Upper lobe of left lung (tissue), 6 donors: ENCODE measurements at regions not wholly inside any gene's neighbourhood (a gene's known extent, or its start where the extent isn't known, plus 50 kb on each side); places are given as distances from the start of the nearest gene placed in this dataset.

Source experiments
- ATAC-seq, 2 donors: fragments of 200-7000 bp; cut with Tn5 transposase; one replicate each; pipeline ENCODE4 v1.9.1; 2022; ENCODE audit warnings: mild to moderate bottlenecking in 2 of 2, moderate library complexity in 2 of 2; ENCODE audit not compliant: low FRiP score in 2 of 2
- DNase-seq, 2 donors: peaks; one replicate each; pipeline ENCODE4 v3.0.0-alpha.2; 2019 to 2020
- H3K27ac ChIP-seq, 4 donors: fragments of 200-600 bp; sonication (generic); one replicate each; pipeline ENCODE4 v1.5.1; 2016 to 2019
- H3K27me3 ChIP-seq, 4 donors: fragments of 200-600 bp; sonication (generic); one replicate each; pipeline ENCODE4 v1.5.1; 2017 to 2019
- H3K36me3 ChIP-seq, 4 donors: fragments of 200-600 bp; sonication (generic); one replicate each; pipeline ENCODE4 v1.5.1; 2016 to 2019
- H3K4me1 ChIP-seq, 4 donors: fragments of 200-600 bp; sonication (generic); one replicate each; pipeline ENCODE4 v1.5.1; 2018 to 2019
- H3K4me3 ChIP-seq, 4 donors: fragments of 200-600 bp; sonication (generic); one replicate each; pipeline ENCODE4 v1.5.1; 2017 to 2019; ENCODE audit warnings: mild to moderate bottlenecking in 2 of 4, moderate library complexity in 1 of 4
- H3K9me3 ChIP-seq, 4 donors: fragments of 200-600 bp; sonication (generic); one replicate each; pipeline ENCODE4 v1.5.1; 2018 to 2019
- EP300 ChIP-seq, 4 donors: sonication (generic); formaldehyde crosslinking; IDR thresholded peaks; one replicate each; pipeline ENCODE4 v1.5.1; 2017; ENCODE audit warnings: antibody characterized with exemption in 4 of 4, control low read depth in 2 of 4
- POLR2A ChIP-seq, 4 donors: fragments of 450-650 bp; IDR thresholded peaks; one replicate each; pipeline ENCODE4 v1.5.1; 2016 to 2017; ENCODE audit warnings: antibody characterized with exemption in 4 of 4, mild to moderate bottlenecking in 2 of 4
- POLR2AphosphoS5 ChIP-seq, 2 donors: sonication (generic); formaldehyde crosslinking; IDR thresholded peaks; one replicate each; pipeline ENCODE4 v1.5.1; 2017; ENCODE audit warnings: antibody characterized with exemption in 2 of 2
- WGBS, 2 donors: methylation state at CpG; one replicate each; pipeline ENCODE4 v1.1.5; 2017 to 2018; 5-methylcytosine and 5-hydroxymethylcytosine counted together
- TF ChIP-seq, protein P1 (sequence below), 6 experiments: fragments of 450-650 bp in 4 of 6; fragments of 200-600 bp in 2 of 6; sonication (generic) in 2 of 6; IDR thresholded peaks; one replicate each; pipeline ENCODE4 v1.5.1; 2016 to 2019; ENCODE audit warnings: antibody characterized with exemption in 6 of 6
- donor health status: DM: no; HTN: no; CAD: no; lungs with moderate emphysema.
- donor health status: DM: no; HTN: yes; CAD: no; lungs with severe emphysema.

DNA sequence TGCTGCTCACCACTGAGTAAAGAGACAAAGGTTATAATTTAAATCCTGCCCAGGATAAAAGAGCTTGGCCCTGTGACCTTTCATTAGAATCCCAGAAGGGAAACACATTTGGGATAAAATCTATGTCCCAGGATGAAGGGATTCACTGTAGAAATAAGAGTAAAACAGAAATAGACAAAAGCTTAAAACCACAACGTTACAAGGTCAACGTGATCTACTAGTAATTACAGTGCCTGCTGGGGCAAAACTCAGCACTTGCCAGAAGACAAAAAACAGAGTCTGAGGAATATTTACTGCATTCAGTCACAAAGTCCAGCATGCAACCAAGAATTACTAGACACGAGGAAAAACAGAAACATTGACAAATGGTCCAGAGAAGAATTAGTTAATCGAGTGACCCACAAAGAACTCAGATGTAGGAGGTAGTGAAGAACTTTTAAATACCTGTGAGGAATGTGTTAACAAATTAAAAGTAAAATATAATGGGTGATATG lies 982.3 kb downstream of the GATA3 start:
- Histone ChIP-seq H3K9me3 (no peaks in the 10 kb centered on the region), H3K4me3 (no peak overlapping the region), H3K4me1 (no peaks in the 10 kb centered on the region), H3K27me3 (no peaks in the 10 kb centered on the region), H3K36me3 (no peaks in the 10 kb centered on the region), H3K27ac (no peak overlapping the region)
- no peak for DNase-seq
- TF ChIP-seq POLR2A (IDR thresholded peaks at IDR 0.05) (no peak), EP300 (IDR thresholded peaks at IDR 0.05) (no peak), POLR2AphosphoS5 (IDR thresholded peaks at IDR 0.05) (no peak)
- TF ChIP-seq, protein P1, sequence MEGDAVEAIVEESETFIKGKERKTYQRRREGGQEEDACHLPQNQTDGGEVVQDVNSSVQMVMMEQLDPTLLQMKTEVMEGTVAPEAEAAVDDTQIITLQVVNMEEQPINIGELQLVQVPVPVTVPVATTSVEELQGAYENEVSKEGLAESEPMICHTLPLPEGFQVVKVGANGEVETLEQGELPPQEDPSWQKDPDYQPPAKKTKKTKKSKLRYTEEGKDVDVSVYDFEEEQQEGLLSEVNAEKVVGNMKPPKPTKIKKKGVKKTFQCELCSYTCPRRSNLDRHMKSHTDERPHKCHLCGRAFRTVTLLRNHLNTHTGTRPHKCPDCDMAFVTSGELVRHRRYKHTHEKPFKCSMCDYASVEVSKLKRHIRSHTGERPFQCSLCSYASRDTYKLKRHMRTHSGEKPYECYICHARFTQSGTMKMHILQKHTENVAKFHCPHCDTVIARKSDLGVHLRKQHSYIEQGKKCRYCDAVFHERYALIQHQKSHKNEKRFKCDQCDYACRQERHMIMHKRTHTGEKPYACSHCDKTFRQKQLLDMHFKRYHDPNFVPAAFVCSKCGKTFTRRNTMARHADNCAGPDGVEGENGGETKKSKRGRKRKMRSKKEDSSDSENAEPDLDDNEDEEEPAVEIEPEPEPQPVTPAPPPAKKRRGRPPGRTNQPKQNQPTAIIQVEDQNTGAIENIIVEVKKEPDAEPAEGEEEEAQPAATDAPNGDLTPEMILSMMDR (IDR thresholded peaks at IDR 0.05): no peak
- ATAC-seq: no peak
- WGBS, 2 donors: 84 to 88% methylated on average over 4 of the region's 4 CpGs

DNA sequence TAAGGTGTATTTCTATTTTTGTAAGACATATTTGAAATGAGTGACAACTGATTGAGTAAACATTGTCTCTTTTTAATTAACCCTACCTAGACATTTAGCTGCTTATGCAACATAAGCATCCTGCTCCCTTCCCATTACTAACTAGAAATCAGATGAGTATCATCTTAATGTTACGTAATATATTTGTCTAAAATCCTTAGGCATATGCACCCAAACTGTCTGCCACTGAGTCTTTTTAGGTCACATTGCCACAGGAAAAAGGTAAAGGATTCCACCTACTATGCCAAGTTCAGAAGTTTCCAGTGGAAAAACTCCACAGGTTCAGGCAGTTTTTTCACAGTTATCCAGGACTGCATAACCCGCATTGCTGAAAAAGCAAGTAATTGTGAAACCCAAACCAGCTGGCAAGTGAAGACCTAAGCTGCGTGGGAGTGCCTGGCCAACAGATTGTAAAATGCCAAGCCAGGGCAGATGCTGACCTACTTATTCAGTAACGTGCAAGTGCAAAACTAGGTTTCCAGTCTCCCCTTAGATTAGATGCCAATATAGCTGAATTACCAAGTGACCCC lies 983.7 kb downstream of the GATA3 start:
- H3K36me3 ChIP-seq: no peaks in the 10 kb centered on the region
- no peaks in the 10 kb centered on the region for H3K9me3 ChIP-seq
- 77 to 83% methylated on average over 4 of the region's 4 CpGs for WGBS, 2 donors
- H3K4me3 ChIP-seq: no peak overlapping the region
- TF ChIP-seq, protein P1 (IDR thresholded peaks at IDR 0.05): no peak
- TF ChIP-seq POLR2AphosphoS5 (IDR thresholded peaks at IDR 0.05) (no peak), EP300 (IDR thresholded peaks at IDR 0.05) (no peak), POLR2A (IDR thresholded peaks at IDR 0.05) (no peak)
- ATAC-seq: no peak
- no peaks in the 10 kb centered on the region for H3K27me3 ChIP-seq
- no peak for DNase-seq
- H3K27ac ChIP-seq: no peak overlapping the region
- no peaks in the 10 kb centered on the region for H3K4me1 ChIP-seq

DNA sequence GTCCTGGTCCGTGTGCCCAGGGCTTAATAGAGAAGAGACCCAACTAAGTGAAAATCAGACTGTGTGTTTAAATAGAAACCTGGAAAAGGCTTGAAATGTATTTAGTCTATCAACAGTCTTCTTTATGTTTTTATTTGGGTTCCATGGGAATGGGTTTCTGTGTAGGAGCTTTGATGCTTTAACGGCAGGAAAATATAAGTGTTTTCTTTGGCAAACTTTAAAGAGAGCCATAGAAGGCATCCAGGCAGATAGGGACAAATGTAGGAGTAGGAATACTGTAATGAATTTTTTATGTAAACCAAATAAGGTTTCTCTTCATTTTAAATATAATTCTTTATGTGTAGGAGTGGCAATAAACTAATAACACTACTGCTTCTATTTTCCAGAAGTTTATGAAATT lies 989.0 kb downstream of the GATA3 start:
- no peak for ATAC-seq
- Histone ChIP-seq H3K4me3 (no peak overlapping the region), H3K27ac (no peak overlapping the region), H3K27me3 (no peaks in the 10 kb centered on the region), H3K9me3 (no peaks in the 10 kb centered on the region), H3K4me1 (no peaks in the 10 kb centered on the region), H3K36me3 (no peaks in the 10 kb centered on the region)
- WGBS, 2 donors: 83 to 88% methylated on average over 2 of the region's 2 CpGs
- DNase-seq: no peak
- no peak for TF ChIP-seq POLR2A (IDR thresholded peaks at IDR 0.05)
- TF ChIP-seq, protein P1 (IDR thresholded peaks at IDR 0.05): no peak
- TF ChIP-seq POLR2AphosphoS5 (IDR thresholded peaks at IDR 0.05): no peak
- TF ChIP-seq EP300 (IDR thresholded peaks at IDR 0.05): no peak

DNA sequence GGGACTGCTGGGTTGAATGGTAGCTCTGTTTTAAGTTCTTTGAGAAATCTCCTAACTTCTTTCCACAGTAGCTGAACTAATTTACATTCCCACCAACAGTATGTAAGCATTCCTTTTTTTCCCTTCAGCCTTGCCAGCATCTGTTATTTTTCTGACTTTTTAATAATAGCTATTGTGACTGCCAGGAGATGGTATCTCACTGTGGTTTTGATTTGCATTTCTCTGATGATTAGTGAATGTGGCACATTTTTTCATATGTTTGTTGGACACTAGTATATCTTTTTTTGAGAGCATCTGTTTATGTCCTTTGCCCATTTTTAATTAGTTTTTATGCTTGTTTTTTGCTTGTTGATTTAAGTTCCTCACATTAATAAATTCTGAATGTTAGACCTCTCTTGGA lies 990.8 kb downstream of the GATA3 start:
- no peak overlapping the region for H3K4me3 ChIP-seq
- H3K27ac ChIP-seq: no peak overlapping the region
- no peak for ATAC-seq

More for the DNA sequence above, 990.8 kb downstream of the GATA3 start:
- TF ChIP-seq POLR2AphosphoS5 (IDR thresholded peaks at IDR 0.05): no peak
- TF ChIP-seq, protein P1 (IDR thresholded peaks at IDR 0.05): no peak
- no peak for TF ChIP-seq EP300 (IDR thresholded peaks at IDR 0.05)
- no peak for TF ChIP-seq POLR2A (IDR thresholded peaks at IDR 0.05)
- no peak for DNase-seq
- H3K9me3 ChIP-seq: peaks cover 0 to 4% (median 0%) of the 10 kb centered on the region in 4 donors
- H3K27me3 ChIP-seq: no peaks in the 10 kb centered on the region
- H3K36me3 ChIP-seq: no peaks in the 10 kb centered on the region
- no peaks in the 10 kb centered on the region for H3K4me1 ChIP-seq
